ENCODE measurements at regions not wholly inside any gene's neighbourhood (a gene's known extent, or its start where the extent isn't known, plus 50 kb on each side); places are given as distances from the start of the nearest gene placed in this dataset.

GRCh38 chr3:189507856-189508255 lies 123.3 kb upstream of the TP63 start:
- Histone ChIP-seq H3K27me3 (ENCODE audit: control insufficient read depth in 1 of 2, insufficient read depth in 2 of 2, low read length in 2 of 2) (no peaks in the 10 kb centered on the region), H3K36me3 (ENCODE audit: control insufficient read depth in 2 of 2, insufficient read depth in 2 of 2, low read length in 1 of 2) (no peaks in the 10 kb centered on the region), H3K4me1 (ENCODE audit: control insufficient read depth in 2 of 2, insufficient read depth in 2 of 2, low read length in 1 of 2) (no peaks in the 10 kb centered on the region), H3K9me3 (ENCODE audit: control insufficient read depth in 2 of 2, insufficient read depth in 1 of 2, low read depth in 1 of 2, low read length in 1 of 2) (no peaks in the 10 kb centered on the region), H3K4me3 (ENCODE audit: low read depth in 1 of 2, low read length in 2 of 2) (no peak overlapping the region), H3K27ac (ENCODE audit: low read depth in 2 of 2, low read length in 1 of 2) (no peak overlapping the region)

GRCh38 chr3:189508784-189509501 lies 122.2 kb upstream of the TP63 start:
- Histone ChIP-seq H3K4me3 (ENCODE audit: low read depth in 1 of 2, low read length in 2 of 2) (no peak overlapping the region), H3K36me3 (ENCODE audit: control insufficient read depth in 2 of 2, insufficient read depth in 2 of 2, low read length in 1 of 2) (no peaks in the 10 kb centered on the region), H3K4me1 (ENCODE audit: control insufficient read depth in 2 of 2, insufficient read depth in 2 of 2, low read length in 1 of 2) (no peaks in the 10 kb centered on the region), H3K27me3 (ENCODE audit: control insufficient read depth in 1 of 2, insufficient read depth in 2 of 2, low read length in 2 of 2) (no peaks in the 10 kb centered on the region), H3K27ac (ENCODE audit: low read depth in 2 of 2, low read length in 1 of 2) (peak overlapping the region; percentile 30 to 40), H3K9me3 (ENCODE audit: control insufficient read depth in 2 of 2, insufficient read depth in 1 of 2, low read depth in 1 of 2, low read length in 1 of 2) (no peaks in the 10 kb centered on the region)
- 35 to 48% methylated on average over 3 of the region's 3 CpGs for WGBS, 2 donors

- no peaks in the 10 kb centered on the region for H3K9me3 ChIP-seq (ENCODE audit: control insufficient read depth in 2 of 2, insufficient read depth in 1 of 2, low read depth in 1 of 2, low read length in 1 of 2)
- peaks cover 0 to 2% of the 10 kb centered on the region in 2 donors for H3K4me1 ChIP-seq (ENCODE audit: control insufficient read depth in 2 of 2, insufficient read depth in 2 of 2, low read length in 1 of 2)
- 53 to 78% methylated on average over 1 of the region's 1 CpG for WGBS, 2 donors
- no peak overlapping the region for H3K4me3 ChIP-seq (ENCODE audit: low read depth in 1 of 2, low read length in 2 of 2)
- H3K27ac ChIP-seq (ENCODE audit: low read depth in 2 of 2, low read length in 1 of 2) = peak overlapping the region in 1 of 2 donors; percentile 77
- H3K36me3 ChIP-seq (ENCODE audit: control insufficient read depth in 2 of 2, insufficient read depth in 2 of 2, low read length in 1 of 2) = no peaks in the 10 kb centered on the region
- no peaks in the 10 kb centered on the region for H3K27me3 ChIP-seq (ENCODE audit: control insufficient read depth in 1 of 2, insufficient read depth in 2 of 2, low read length in 2 of 2)
Observed at GRCh38 chr3:189512039-189512438, 119.2 kb upstream of the TP63 start.

- no peaks in the 10 kb centered on the region for H3K27me3 ChIP-seq (ENCODE audit: control insufficient read depth in 1 of 2, insufficient read depth in 2 of 2, low read length in 2 of 2)
- H3K9me3 ChIP-seq (ENCODE audit: control insufficient read depth in 2 of 2, insufficient read depth in 1 of 2, low read depth in 1 of 2, low read length in 1 of 2) = no peaks in the 10 kb centered on the region
- H3K27ac ChIP-seq (ENCODE audit: low read depth in 2 of 2, low read length in 1 of 2) = peak overlapping the region; percentile 89
- H3K36me3 ChIP-seq (ENCODE audit: control insufficient read depth in 2 of 2, insufficient read depth in 2 of 2, low read length in 1 of 2) = no peaks in the 10 kb centered on the region
- H3K4me1 ChIP-seq (ENCODE audit: control insufficient read depth in 2 of 2, insufficient read depth in 2 of 2, low read length in 1 of 2) = peaks cover 0 to 2% of the 10 kb centered on the region in 2 donors
- no peak overlapping the region for H3K4me3 ChIP-seq (ENCODE audit: low read depth in 1 of 2, low read length in 2 of 2)
Observed at GRCh38 chr3:189512821-189513220, 118.4 kb upstream of the TP63 start.

GRCh38 chr3:189513281-189514117 lies 117.7 kb upstream of the TP63 start:
- 49% methylated on average over 9 of the region's 9 CpGs for WGBS, 2 donors
- Histone ChIP-seq H3K27ac (ENCODE audit: low read depth in 2 of 2, low read length in 1 of 2) (peak overlapping the region; percentile 89), H3K4me1 (ENCODE audit: control insufficient read depth in 2 of 2, insufficient read depth in 2 of 2, low read length in 1 of 2) (peaks cover 0 to 2% of the 10 kb centered on the region in 2 donors), H3K36me3 (ENCODE audit: control insufficient read depth in 2 of 2, insufficient read depth in 2 of 2, low read length in 1 of 2) (no peaks in the 10 kb centered on the region), H3K27me3 (ENCODE audit: control insufficient read depth in 1 of 2, insufficient read depth in 2 of 2, low read length in 2 of 2) (no peaks in the 10 kb centered on the region), H3K4me3 (ENCODE audit: low read depth in 1 of 2, low read length in 2 of 2) (no peak overlapping the region), H3K9me3 (ENCODE audit: control insufficient read depth in 2 of 2, insufficient read depth in 1 of 2, low read depth in 1 of 2, low read length in 1 of 2) (no peaks in the 10 kb centered on the region)

GRCh38 chr3:189516039-189516438 lies 115.2 kb upstream of the TP63 start:
- no peak overlapping the region for H3K4me3 ChIP-seq (ENCODE audit: low read depth in 1 of 2, low read length in 2 of 2)
- 73 to 76% methylated on average over 3 of the region's 3 CpGs for WGBS, 2 donors
- no peaks in the 10 kb centered on the region for H3K27me3 ChIP-seq (ENCODE audit: control insufficient read depth in 1 of 2, insufficient read depth in 2 of 2, low read length in 2 of 2)
- no peaks in the 10 kb centered on the region for H3K36me3 ChIP-seq (ENCODE audit: control insufficient read depth in 2 of 2, insufficient read depth in 2 of 2, low read length in 1 of 2)
- H3K4me1 ChIP-seq (ENCODE audit: control insufficient read depth in 2 of 2, insufficient read depth in 2 of 2, low read length in 1 of 2) = peaks cover 0 to 2% of the 10 kb centered on the region in 2 donors
- no peak overlapping the region for H3K27ac ChIP-seq (ENCODE audit: low read depth in 2 of 2, low read length in 1 of 2)
- H3K9me3 ChIP-seq (ENCODE audit: control insufficient read depth in 2 of 2, insufficient read depth in 1 of 2, low read depth in 1 of 2, low read length in 1 of 2) = no peaks in the 10 kb centered on the region

GRCh38 chr3:189517981-189518380 lies 113.2 kb upstream of the TP63 start:
- Histone ChIP-seq H3K36me3 (ENCODE audit: control insufficient read depth in 2 of 2, insufficient read depth in 2 of 2, low read length in 1 of 2) (no peaks in the 10 kb centered on the region), H3K4me1 (ENCODE audit: control insufficient read depth in 2 of 2, insufficient read depth in 2 of 2, low read length in 1 of 2) (peaks cover 0 to 2% of the 10 kb centered on the region in 2 donors), H3K27ac (ENCODE audit: low read depth in 2 of 2, low read length in 1 of 2) (no peak overlapping the region), H3K4me3 (ENCODE audit: low read depth in 1 of 2, low read length in 2 of 2) (no peak overlapping the region), H3K27me3 (ENCODE audit: control insufficient read depth in 1 of 2, insufficient read depth in 2 of 2, low read length in 2 of 2) (no peaks in the 10 kb centered on the region), H3K9me3 (ENCODE audit: control insufficient read depth in 2 of 2, insufficient read depth in 1 of 2, low read depth in 1 of 2, low read length in 1 of 2) (no peaks in the 10 kb centered on the region)
- WGBS, 2 donors = 100% methylated on average over 1 of the region's 1 CpG

- no peaks in the 10 kb centered on the region for H3K9me3 ChIP-seq (ENCODE audit: control insufficient read depth in 2 of 2, insufficient read depth in 1 of 2, low read depth in 1 of 2, low read length in 1 of 2)
- H3K4me1 ChIP-seq (ENCODE audit: control insufficient read depth in 2 of 2, insufficient read depth in 2 of 2, low read length in 1 of 2) = no peaks in the 10 kb centered on the region
- H3K27me3 ChIP-seq (ENCODE audit: control insufficient read depth in 1 of 2, insufficient read depth in 2 of 2, low read length in 2 of 2) = no peaks in the 10 kb centered on the region
- H3K4me3 ChIP-seq (ENCODE audit: low read depth in 1 of 2, low read length in 2 of 2) = no peak overlapping the region
- no peak overlapping the region for H3K27ac ChIP-seq (ENCODE audit: low read depth in 2 of 2, low read length in 1 of 2)
- no peaks in the 10 kb centered on the region for H3K36me3 ChIP-seq (ENCODE audit: control insufficient read depth in 2 of 2, insufficient read depth in 2 of 2, low read length in 1 of 2)
Observed at GRCh38 chr3:189519458-189519857, 111.7 kb upstream of the TP63 start.

- WGBS, 2 donors = 45 to 47% methylated on average over 1 of the region's 1 CpG
- H3K4me3 ChIP-seq (ENCODE audit: low read depth in 1 of 2, low read length in 2 of 2) = no peak overlapping the region
- H3K36me3 ChIP-seq (ENCODE audit: control insufficient read depth in 2 of 2, insufficient read depth in 2 of 2, low read length in 1 of 2) = no peaks in the 10 kb centered on the region
- no peak overlapping the region for H3K27ac ChIP-seq (ENCODE audit: low read depth in 2 of 2, low read length in 1 of 2)
- H3K27me3 ChIP-seq (ENCODE audit: control insufficient read depth in 1 of 2, insufficient read depth in 2 of 2, low read length in 2 of 2) = no peaks in the 10 kb centered on the region
- peaks cover 0 to 3% of the 10 kb centered on the region in 2 donors for H3K9me3 ChIP-seq (ENCODE audit: control insufficient read depth in 2 of 2, insufficient read depth in 1 of 2, low read depth in 1 of 2, low read length in 1 of 2)
- peaks cover 0 to 2% of the 10 kb centered on the region in 2 donors for H3K4me1 ChIP-seq (ENCODE audit: control insufficient read depth in 2 of 2, insufficient read depth in 2 of 2, low read length in 1 of 2)
Observed at GRCh38 chr3:189529468-189529867, 101.7 kb upstream of the TP63 start.

Data from esophagus (tissue), 2 donors.